Suprapubic skin (tissue), 4 donors: ENCODE measurements at regions not wholly inside any gene's neighbourhood (a gene's known extent, or its start where the extent isn't known, plus 50 kb on each side); places are given as distances from the start of the nearest gene placed in this dataset.
"Not testable (repeated sequence)": the region's sequence is repeated elsewhere in the genome, so short reads cannot be mapped to it uniquely, and the experiment has no call there.

Experiments
- DNase-seq, 2 donors: peaks; one replicate each; pipeline ENCODE4 v3.0.0-alpha.2; 2019; ENCODE audit warnings: low spot score in 2 of 2
- H3K27ac ChIP-seq: fragments of 200-600 bp; sonication (generic); one replicate; pipeline ENCODE4 v1.5.1; 2019
- H3K27me3 ChIP-seq: fragments of 200-600 bp; sonication (generic); one replicate; pipeline ENCODE4 v1.5.1; 2019
- H3K36me3 ChIP-seq: fragments of 200-600 bp; sonication (generic); one replicate; pipeline ENCODE4 v1.5.1; 2019
- H3K4me1 ChIP-seq: fragments of 200-600 bp; sonication (generic); one replicate; pipeline ENCODE4 v1.5.1; 2019
- H3K4me3 ChIP-seq: fragments of 200-600 bp; sonication (generic); one replicate; pipeline ENCODE4 v1.5.1; 2019; ENCODE audit warnings: mild to moderate bottlenecking
- H3K9me3 ChIP-seq: fragments of 200-600 bp; sonication (generic); one replicate; pipeline ENCODE4 v1.5.1; 2019
- CTCF ChIP-seq, 2 donors: fragments of 200-600 bp in 1 of 2; fragments of 450-650 bp in 1 of 2; sonication (generic) in 1 of 2; IDR thresholded peaks; one replicate each; pipeline ENCODE4 v1.5.1; 2016 to 2019; ENCODE audit warnings: antibody characterized with exemption in 2 of 2, mild to moderate bottlenecking in 1 of 2, moderate library complexity in 1 of 2
- EP300 ChIP-seq: sonication (generic); formaldehyde crosslinking; IDR thresholded peaks from one replicate; pipeline ENCODE4 v1.6.1; 2017; ENCODE audit warnings: antibody characterized with exemption
- POLR2A ChIP-seq, 2 donors: fragments of 450-650 bp; IDR thresholded peaks; one replicate each; pipeline ENCODE4 v1.6.1; 2017; ENCODE audit warnings: antibody characterized with exemption in 2 of 2, mild to moderate bottlenecking in 2 of 2, moderate library complexity in 2 of 2
- POLR2AphosphoS5 ChIP-seq, 3 donors: sonication (generic); formaldehyde crosslinking; IDR thresholded peaks; one replicate each; pipeline ENCODE4 v1.6.1; 2017; ENCODE audit warnings: antibody characterized with exemption in 3 of 3
- WGBS: methylation state at CpG from one replicate; pipeline ENCODE4 v1.1.5; 2018; 5-methylcytosine and 5-hydroxymethylcytosine counted together

GRCh38 chr3:105137911-105138310 lies 228.8 kb upstream of the ALCAM start:
- H3K36me3 ChIP-seq: no peaks in the 10 kb centered on the region
- H3K9me3 ChIP-seq: no peaks in the 10 kb centered on the region
- H3K27ac ChIP-seq: no peak overlapping the region
- no peak for DNase-seq
- 75% methylated on average over 1 of the region's 1 CpG for WGBS
- H3K4me3 ChIP-seq: no peak overlapping the region
- H3K27me3 ChIP-seq: no peaks in the 10 kb centered on the region
- H3K4me1 ChIP-seq: no peaks in the 10 kb centered on the region
- TF ChIP-seq EP300 (no peak), POLR2AphosphoS5 (IDR thresholded peaks at IDR 0.05) (no peak), POLR2A (IDR thresholded peaks at IDR 0.05) (no peak), CTCF (IDR thresholded peaks at IDR 0.05) (no peak)

DNA sequence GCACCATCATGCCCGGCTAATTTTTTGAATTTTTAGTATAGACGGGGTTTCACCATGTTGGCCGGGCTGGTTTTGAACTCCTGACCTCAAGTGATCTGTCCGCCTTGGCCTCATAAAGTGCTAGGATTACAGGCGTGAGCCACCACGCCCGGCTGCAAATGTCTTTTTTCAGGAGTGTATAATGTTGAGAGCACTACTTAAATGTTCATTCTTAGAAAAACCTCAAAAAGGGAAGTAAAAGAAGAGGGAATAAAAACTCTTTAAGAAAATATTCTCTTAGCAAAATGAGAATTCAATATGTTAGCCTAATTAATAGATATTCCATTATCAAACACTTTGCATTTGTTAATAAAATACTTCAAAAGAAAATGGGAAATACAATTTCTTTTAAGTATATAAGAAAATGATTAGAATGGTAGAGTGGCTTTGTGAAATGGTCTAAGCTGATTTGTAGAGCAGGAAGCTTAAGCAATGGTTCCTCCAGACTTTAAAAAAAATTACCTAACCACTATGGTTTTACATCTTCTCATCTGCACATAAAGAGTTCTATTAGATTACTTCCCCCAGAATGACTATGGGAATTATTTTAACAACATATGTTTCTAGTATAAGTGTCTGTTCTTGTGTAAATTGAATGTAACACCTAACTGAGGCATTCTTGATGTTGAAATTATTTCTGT lies 226.7 kb upstream of the ALCAM start:
- no peaks in the 10 kb centered on the region for H3K36me3 ChIP-seq
- no peaks in the 10 kb centered on the region for H3K9me3 ChIP-seq
- no peaks in the 10 kb centered on the region for H3K4me1 ChIP-seq
- H3K4me3 ChIP-seq: no peak overlapping the region
- DNase-seq: no peak
- no peaks in the 10 kb centered on the region for H3K27me3 ChIP-seq
- TF ChIP-seq POLR2A (IDR thresholded peaks at IDR 0.05) (no peak), CTCF (IDR thresholded peaks at IDR 0.05) (no peak), POLR2AphosphoS5 (IDR thresholded peaks at IDR 0.05) (no peak), EP300 (no peak)
- H3K27ac ChIP-seq: no peak overlapping the region
- 75% methylated on average over 7 of the region's 7 CpGs for WGBS

GRCh38 chr3:105140899-105141367 lies 225.8 kb upstream of the ALCAM start:
- Histone ChIP-seq H3K36me3 (no peaks in the 10 kb centered on the region), H3K9me3 (no peaks in the 10 kb centered on the region), H3K27ac (no peak overlapping the region), H3K4me3 (no peak overlapping the region), H3K4me1 (no peaks in the 10 kb centered on the region), H3K27me3 (no peaks in the 10 kb centered on the region)
- 64% methylated on average over 2 of the region's 2 CpGs for WGBS
- TF ChIP-seq CTCF (IDR thresholded peaks at IDR 0.05) (no peak), EP300 (no peak), POLR2AphosphoS5 (IDR thresholded peaks at IDR 0.05) (no peak), POLR2A (IDR thresholded peaks at IDR 0.05) (no peak)
- DNase-seq: no peak

DNA sequence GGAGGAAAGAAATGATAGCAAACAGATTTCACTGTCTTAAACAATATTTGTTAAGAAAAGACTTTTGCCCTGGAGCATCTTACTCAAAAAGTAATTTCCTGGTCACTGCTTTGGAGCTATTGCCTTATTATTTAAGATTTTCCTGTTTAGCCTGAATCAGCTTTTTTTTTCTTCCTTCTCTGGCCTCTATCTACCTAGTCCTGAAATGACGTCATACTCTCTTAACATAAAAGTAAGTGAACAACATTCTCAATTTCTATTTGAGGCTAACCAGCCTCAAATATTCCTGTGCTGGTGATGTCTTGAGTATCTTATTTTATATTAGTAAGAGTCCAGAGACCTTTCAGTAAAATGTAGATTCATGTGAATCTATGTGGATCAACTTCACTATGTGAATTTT lies 221.9 kb upstream of the ALCAM start:
- TF ChIP-seq POLR2AphosphoS5 (IDR thresholded peaks at IDR 0.05) (no peak), CTCF (IDR thresholded peaks at IDR 0.05) (no peak), EP300 (no peak), POLR2A (IDR thresholded peaks at IDR 0.05) (no peak)
- no peak for DNase-seq
- H3K9me3 ChIP-seq: no peaks in the 10 kb centered on the region
- no peak overlapping the region for H3K4me3 ChIP-seq
- H3K36me3 ChIP-seq: no peaks in the 10 kb centered on the region
- no peaks in the 10 kb centered on the region for H3K27me3 ChIP-seq
- WGBS: 49% methylated on average over 1 of the region's 1 CpG
- no peak overlapping the region for H3K27ac ChIP-seq
- no peaks in the 10 kb centered on the region for H3K4me1 ChIP-seq

GRCh38 chr3:105145511-105145910 lies 221.2 kb upstream of the ALCAM start:
- 59% methylated on average over 1 of the region's 1 CpG for WGBS
- Histone ChIP-seq H3K9me3 (no peaks in the 10 kb centered on the region), H3K27ac (no peak overlapping the region), H3K4me1 (no peaks in the 10 kb centered on the region), H3K27me3 (no peaks in the 10 kb centered on the region), H3K4me3 (no peak overlapping the region), H3K36me3 (no peaks in the 10 kb centered on the region)
- DNase-seq: no peak
- no peak for TF ChIP-seq EP300
- TF ChIP-seq CTCF (IDR thresholded peaks at IDR 0.05): no peak
- TF ChIP-seq POLR2A (IDR thresholded peaks at IDR 0.05): no peak

DNA sequence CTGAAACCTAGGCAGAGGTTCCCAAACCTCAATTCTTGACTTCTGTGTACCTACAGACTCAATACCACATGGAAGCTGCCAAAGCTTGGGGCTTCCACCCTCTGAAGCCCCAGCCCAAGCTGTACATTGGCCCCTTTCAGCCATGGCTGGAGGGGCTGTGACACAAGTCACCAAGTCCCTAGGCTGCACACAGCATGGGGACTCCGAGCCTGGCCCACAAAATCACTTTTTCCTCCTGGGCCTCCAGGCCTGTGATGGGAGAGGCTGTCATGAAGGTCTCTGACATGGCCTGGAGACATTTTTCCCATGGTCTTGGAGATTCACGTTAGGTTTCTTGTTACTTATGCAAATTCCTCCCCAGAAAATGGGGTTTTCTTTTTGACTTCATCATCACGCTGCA lies 217.5 kb upstream of the ALCAM start:
- H3K36me3 ChIP-seq, DNase-seq, H3K27ac ChIP-seq, H3K4me3 ChIP-seq, H3K27me3 ChIP-seq, H3K9me3 ChIP-seq, H3K4me1 ChIP-seq: not testable (repeated sequence)
- 90% methylated on average over 3 of the region's 3 CpGs for WGBS
